ENCODE measurements at regions not wholly inside any gene's neighbourhood (a gene's known extent, or its start where the extent isn't known, plus 50 kb on each side); places are given as distances from the start of the nearest gene placed in this dataset.
A peak's percentile ranks its signal among the peaks of the same experiment; 100 is the strongest.

- TF ChIP-seq POLR2A (IDR thresholded peaks at IDR 0.05; ENCODE audit: low read length) = no peak
- no peak for TF ChIP-seq GATA1 (IDR thresholded peaks at IDR 0.05; ENCODE audit: low read depth, low read length)
- peak in 1 of 2 experiments; percentile 2 for DNase-seq
Observed at GRCh38 chr5:167861129-167861927, 430.1 kb upstream of the WWC1 start.

GRCh38 chr5:167861928-167862426 is 429.5 kb upstream of the WWC1 start:
- DNase-seq = no peak
- TF ChIP-seq POLR2A (IDR thresholded peaks at IDR 0.05; ENCODE audit: low read length) (no peak), GATA1 (IDR thresholded peaks at IDR 0.05; ENCODE audit: low read depth, low read length) (no peak)

- peak in 1 of 2 experiments; percentile 7 for DNase-seq
- TF ChIP-seq GATA1 (IDR thresholded peaks at IDR 0.05; ENCODE audit: low read depth, low read length) (no peak), POLR2A (IDR thresholded peaks at IDR 0.05; ENCODE audit: low read length) (no peak)
Observed at GRCh38 chr5:167863883-167864282, 427.6 kb upstream of the WWC1 start.

GRCh38 chr5:167864801-167865200 is 426.6 kb upstream of the WWC1 start:
- TF ChIP-seq POLR2A (IDR thresholded peaks at IDR 0.05; ENCODE audit: low read length) = no peak
- no peak for TF ChIP-seq GATA1 (IDR thresholded peaks at IDR 0.05; ENCODE audit: low read depth, low read length)
- DNase-seq = no peak

GRCh38 chr5:167866797-167867196 is 424.6 kb upstream of the WWC1 start:
- DNase-seq = no peak
- TF ChIP-seq POLR2A (IDR thresholded peaks at IDR 0.05; ENCODE audit: low read length) (no peak), GATA1 (IDR thresholded peaks at IDR 0.05; ENCODE audit: low read depth, low read length) (no peak)

GRCh38 chr5:167867281-167867680 is 424.2 kb upstream of the WWC1 start:
- no peak for TF ChIP-seq GATA1 (IDR thresholded peaks at IDR 0.05; ENCODE audit: low read depth, low read length)
- no peak for TF ChIP-seq POLR2A (IDR thresholded peaks at IDR 0.05; ENCODE audit: low read length)
- no peak for DNase-seq

- no peak for TF ChIP-seq POLR2A (IDR thresholded peaks at IDR 0.05; ENCODE audit: low read length)
- no peak for TF ChIP-seq GATA1 (IDR thresholded peaks at IDR 0.05; ENCODE audit: low read depth, low read length)
- no peak for DNase-seq
Observed at GRCh38 chr5:167869125-167869524, 422.3 kb upstream of the WWC1 start.

DNA sequence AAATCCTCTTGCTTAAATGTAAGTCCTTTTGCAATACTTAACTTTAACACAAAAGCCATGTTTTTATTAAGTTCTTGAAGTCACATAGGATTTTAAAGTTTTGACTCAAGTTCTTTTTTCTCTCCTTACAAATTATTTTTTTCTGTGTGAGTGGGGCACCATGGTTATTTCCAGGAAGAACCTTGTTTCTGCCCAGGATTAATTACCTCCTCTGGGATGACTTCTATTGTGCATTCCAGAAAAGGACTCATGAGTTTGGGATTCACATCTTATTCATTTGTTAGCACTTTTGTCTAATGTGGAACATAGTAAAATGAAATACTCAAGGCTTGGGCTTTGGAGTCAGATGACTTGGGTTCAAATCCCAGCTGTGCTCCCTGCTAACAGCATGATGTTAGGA is 421.4 kb upstream of the WWC1 start:
- no peak for DNase-seq
- TF ChIP-seq GATA1 (IDR thresholded peaks at IDR 0.05; ENCODE audit: low read depth, low read length) (no peak), POLR2A (IDR thresholded peaks at IDR 0.05; ENCODE audit: low read length) (no peak)

DNA sequence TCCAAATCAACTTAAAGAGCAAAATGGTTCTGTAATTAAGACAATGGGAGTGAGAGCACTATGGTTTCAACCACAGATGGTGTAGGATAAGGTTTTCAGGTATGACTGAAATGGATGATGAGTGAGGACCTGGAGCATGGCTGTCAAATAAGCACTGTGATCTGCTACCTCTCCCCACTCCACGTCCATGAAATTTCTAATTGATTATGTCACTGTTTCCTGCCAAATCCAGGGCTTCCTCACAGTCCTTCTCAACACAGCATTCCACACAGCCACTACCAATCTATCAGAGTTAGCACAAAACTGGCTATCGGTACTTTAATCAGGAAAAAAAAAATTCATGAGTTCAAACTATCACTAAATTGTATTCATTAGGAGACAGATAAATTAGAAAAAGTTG is 420.4 kb upstream of the WWC1 start:
- TF ChIP-seq POLR2A (IDR thresholded peaks at IDR 0.05; ENCODE audit: low read length) (no peak), GATA1 (IDR thresholded peaks at IDR 0.05; ENCODE audit: low read depth, low read length) (no peak)
- no peak for DNase-seq

DNA sequence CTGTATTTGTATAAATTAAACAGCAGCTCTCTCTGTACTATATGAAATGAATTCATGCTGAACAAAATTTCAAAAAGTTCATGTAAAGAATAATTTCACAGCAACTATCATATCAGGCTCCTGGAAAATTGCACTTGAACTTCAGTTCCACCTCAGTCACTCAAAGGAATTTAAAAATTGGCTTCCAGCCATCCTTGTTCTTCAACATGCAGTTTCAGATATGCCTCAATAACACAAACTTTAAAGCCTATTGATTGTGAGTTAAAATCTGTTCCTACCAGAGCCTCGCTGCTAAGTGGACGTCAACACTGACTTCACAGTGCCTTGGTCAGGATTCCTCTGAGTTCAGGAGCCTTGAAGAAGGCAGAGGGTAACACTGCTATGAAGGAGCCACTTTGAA is 418.7 kb upstream of the WWC1 start:
- DNase-seq = no peak
- TF ChIP-seq POLR2A (IDR thresholded peaks at IDR 0.05; ENCODE audit: low read length) (no peak), GATA1 (IDR thresholded peaks at IDR 0.05; ENCODE audit: low read depth, low read length) (no peak)

GRCh38 chr5:167877114-167877722 is 414.2 kb upstream of the WWC1 start:
- DNase-seq = no peak
- TF ChIP-seq POLR2A (IDR thresholded peaks at IDR 0.05; ENCODE audit: low read length) (no peak), GATA1 (IDR thresholded peaks at IDR 0.05; ENCODE audit: low read depth, low read length) (no peak)

- TF ChIP-seq POLR2A (IDR thresholded peaks at IDR 0.05; ENCODE audit: low read length) = no peak
- no peak for TF ChIP-seq GATA1 (IDR thresholded peaks at IDR 0.05; ENCODE audit: low read depth, low read length)
- no peak for DNase-seq
Observed at GRCh38 chr5:167877924-167878323, 413.5 kb upstream of the WWC1 start.

GRCh38 chr5:167880420-167880819 is 411.0 kb upstream of the WWC1 start:
- DNase-seq = no peak
- TF ChIP-seq POLR2A (IDR thresholded peaks at IDR 0.05; ENCODE audit: low read length) = no peak
- no peak for TF ChIP-seq GATA1 (IDR thresholded peaks at IDR 0.05; ENCODE audit: low read depth, low read length)

GRCh38 chr5:167881041-167881440 is 410.4 kb upstream of the WWC1 start:
- DNase-seq = no peak
- TF ChIP-seq GATA1 (IDR thresholded peaks at IDR 0.05; ENCODE audit: low read depth, low read length) = no peak
- TF ChIP-seq POLR2A (IDR thresholded peaks at IDR 0.05; ENCODE audit: low read length) = no peak

DNA sequence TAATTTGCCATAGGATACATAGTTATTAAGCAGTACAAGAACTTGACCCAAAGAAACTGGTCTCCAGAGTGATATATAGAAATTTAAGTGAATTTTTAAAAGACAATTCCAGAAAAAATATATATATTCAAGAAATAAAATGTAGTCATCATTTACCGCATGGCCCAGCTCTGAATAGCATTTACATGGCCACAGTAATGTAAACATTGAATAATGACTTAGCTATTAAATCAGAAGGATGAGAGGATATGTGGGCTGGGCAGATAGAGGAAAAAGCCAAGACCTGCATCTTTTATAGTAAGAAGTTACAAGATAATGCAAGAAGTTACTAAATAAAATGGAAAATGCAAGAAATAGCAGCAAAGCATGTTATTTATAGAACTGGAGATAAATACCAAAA is 405.2 kb upstream of the WWC1 start:
- no peak for DNase-seq
- TF ChIP-seq GATA1 (IDR thresholded peaks at IDR 0.05; ENCODE audit: low read depth, low read length) (no peak), POLR2A (IDR thresholded peaks at IDR 0.05; ENCODE audit: low read length) (no peak)
